22Rv1 (cell line): ENCODE measurements at regions not wholly inside any gene's neighbourhood (a gene's known extent, or its start where the extent isn't known, plus 50 kb on each side); places are given as distances from the start of the nearest gene placed in this dataset.
"Not testable (repeated sequence)": the region's sequence is repeated elsewhere in the genome, so short reads cannot be mapped to it uniquely, and the experiment has no call there.

Source experiments
- H3K27ac ChIP-seq: fragments of 450-650 bp; 2 replicates; pipeline ENCODE4 v1.5.1; 2017
- CTCF ChIP-seq: fragments of 450-650 bp; IDR thresholded peaks from 2 replicates; pipeline ENCODE4 v1.5.1; 2017; ENCODE audit warnings: mild to moderate bottlenecking
- ZFX ChIP-seq: fragments of 450-650 bp; IDR thresholded peaks from 2 replicates; pipeline ENCODE4 v1.6.1; 2017; ENCODE audit warnings: antibody characterized with exemption, borderline replicate concordance

GRCh38 chr4:157700898-157701694 is 471.7 kb downstream of the GASK1B start:
- H3K27ac ChIP-seq = no peak overlapping the region
- no peak for TF ChIP-seq CTCF
- TF ChIP-seq ZFX = no peak

- TF ChIP-seq ZFX = no peak
- TF ChIP-seq CTCF = no peak
- no peak overlapping the region for H3K27ac ChIP-seq
Measured at GRCh38 chr4:157689476-157689875, 468.9 kb downstream of the GRIA2 start.

GRCh38 chr4:157687971-157688370 is 467.4 kb downstream of the GRIA2 start:
- H3K27ac ChIP-seq = no peak overlapping the region
- no peak for TF ChIP-seq CTCF
- TF ChIP-seq ZFX = no peak

GRCh38 chr4:157679326-157679725 is 458.8 kb downstream of the GRIA2 start:
- not testable (repeated sequence) for H3K27ac ChIP-seq

- TF ChIP-seq CTCF (no peak), ZFX (no peak)
Measured at GRCh38 chr4:157678478-157678877, 457.9 kb downstream of the GRIA2 start.

GRCh38 chr4:157674699-157675098 is 454.2 kb downstream of the GRIA2 start:
- no peak overlapping the region for H3K27ac ChIP-seq
- TF ChIP-seq ZFX (no peak), CTCF (no peak)

More at GRCh38 chr4:157678478-157678877, 457.9 kb downstream of the GRIA2 start:
- H3K27ac ChIP-seq = no peak overlapping the region

- no peak overlapping the region for H3K27ac ChIP-seq
- no peak for TF ChIP-seq ZFX
- no peak for TF ChIP-seq CTCF
Measured at GRCh38 chr4:157667836-157668235, 447.3 kb downstream of the GRIA2 start.

GRCh38 chr4:157664726-157665125 is 444.2 kb downstream of the GRIA2 start:
- H3K27ac ChIP-seq = no peak overlapping the region
- TF ChIP-seq ZFX (no peak), CTCF (no peak)
